HL-60 (cell line): ENCODE measurements at regions not wholly inside any gene's neighbourhood (a gene's known extent, or its start where the extent isn't known, plus 50 kb on each side); places are given as distances from the start of the nearest gene placed in this dataset.

Experiments used
- DNase-seq, 2 experiments: peaks; one replicate each; pipeline ENCODE4 v3.0.0-alpha.2; 2010 to 2020; ENCODE audit warnings: low read depth in 1 of 2, low spot score in 1 of 2
- H3K27ac ChIP-seq: fragments of 250-450 bp; sonication (Bioruptor Pico); replicated peaks from 2 replicates; pipeline ENCODE4 v1.5.1; 2020; ENCODE audit warnings: mild to moderate bottlenecking, moderate library complexity
- H3K27me3 ChIP-seq: fragments of 250-450 bp; sonication (Bioruptor Pico); 2 replicates; pipeline ENCODE4 v1.5.1; 2021; ENCODE audit warnings: mild to moderate bottlenecking, moderate library complexity; ENCODE audit not compliant: insufficient read depth, poor library complexity, severe bottlenecking
- H3K4me3 ChIP-seq: replicated peaks from 2 replicates; pipeline ENCODE4 v1.5.1; 2011; ENCODE audit warnings: mild to moderate bottlenecking, control low read depth, low read length; ENCODE audit not compliant: insufficient read depth
- GABPA ChIP-seq: IDR thresholded peaks from 2 replicates; pipeline ENCODE4 v1.6.1; 2012; ENCODE audit warnings: low read depth
- POLR2AphosphoS5 ChIP-seq: IDR thresholded peaks from 2 replicates; pipeline ENCODE4 v1.6.1; 2012; ENCODE audit warnings: low read depth
- SPI1 ChIP-seq: IDR thresholded peaks from 2 replicates; pipeline ENCODE4 v1.6.1; 2012; ENCODE audit warnings: low read depth, mild to moderate bottlenecking, borderline replicate concordance
- TF ChIP-seq, protein P1 (sequence below): IDR thresholded peaks from one replicate; pipeline ENCODE4 v1.5.1; 2011; ENCODE audit warnings: low read length, control low read depth, inconsistent platforms; ENCODE audit not compliant: insufficient read depth
- TF ChIP-seq, protein P2 (sequence below): IDR thresholded peaks from 2 replicates; pipeline ENCODE4 v1.6.1; 2012; ENCODE audit warnings: low read depth; ENCODE audit not compliant: insufficient replicate concordance

DNA sequence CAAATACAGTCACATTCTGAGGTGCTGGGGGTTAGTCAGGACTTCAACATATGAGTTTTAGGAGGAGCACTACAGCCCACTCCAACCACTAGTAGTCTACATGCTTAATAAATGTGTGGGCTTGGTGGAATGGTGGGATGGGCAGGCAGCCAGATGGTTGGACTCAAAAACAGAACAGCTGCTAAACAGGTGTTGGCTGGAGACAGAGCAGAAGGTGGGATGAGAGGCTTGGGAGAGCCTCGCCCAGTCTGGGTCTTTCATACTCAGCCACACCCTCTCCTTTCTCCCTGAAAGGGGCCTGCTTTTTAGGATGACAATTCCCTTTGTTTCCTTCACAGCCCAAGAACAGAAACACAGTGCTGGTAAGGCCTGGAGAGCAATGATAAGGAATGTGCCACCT lies 143.9 kb upstream of the KLHL29 start:
- DNase-seq, result no peak
- Histone ChIP-seq H3K27me3 (no peaks in the 10 kb centered on the region), H3K4me3 (no peak overlapping the region), H3K27ac (no peak overlapping the region)
- TF ChIP-seq, protein P1, sequence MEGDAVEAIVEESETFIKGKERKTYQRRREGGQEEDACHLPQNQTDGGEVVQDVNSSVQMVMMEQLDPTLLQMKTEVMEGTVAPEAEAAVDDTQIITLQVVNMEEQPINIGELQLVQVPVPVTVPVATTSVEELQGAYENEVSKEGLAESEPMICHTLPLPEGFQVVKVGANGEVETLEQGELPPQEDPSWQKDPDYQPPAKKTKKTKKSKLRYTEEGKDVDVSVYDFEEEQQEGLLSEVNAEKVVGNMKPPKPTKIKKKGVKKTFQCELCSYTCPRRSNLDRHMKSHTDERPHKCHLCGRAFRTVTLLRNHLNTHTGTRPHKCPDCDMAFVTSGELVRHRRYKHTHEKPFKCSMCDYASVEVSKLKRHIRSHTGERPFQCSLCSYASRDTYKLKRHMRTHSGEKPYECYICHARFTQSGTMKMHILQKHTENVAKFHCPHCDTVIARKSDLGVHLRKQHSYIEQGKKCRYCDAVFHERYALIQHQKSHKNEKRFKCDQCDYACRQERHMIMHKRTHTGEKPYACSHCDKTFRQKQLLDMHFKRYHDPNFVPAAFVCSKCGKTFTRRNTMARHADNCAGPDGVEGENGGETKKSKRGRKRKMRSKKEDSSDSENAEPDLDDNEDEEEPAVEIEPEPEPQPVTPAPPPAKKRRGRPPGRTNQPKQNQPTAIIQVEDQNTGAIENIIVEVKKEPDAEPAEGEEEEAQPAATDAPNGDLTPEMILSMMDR, result no peak
- TF ChIP-seq POLR2AphosphoS5 (no peak), SPI1 (no peak), GABPA (no peak)
- TF ChIP-seq, protein P2, sequence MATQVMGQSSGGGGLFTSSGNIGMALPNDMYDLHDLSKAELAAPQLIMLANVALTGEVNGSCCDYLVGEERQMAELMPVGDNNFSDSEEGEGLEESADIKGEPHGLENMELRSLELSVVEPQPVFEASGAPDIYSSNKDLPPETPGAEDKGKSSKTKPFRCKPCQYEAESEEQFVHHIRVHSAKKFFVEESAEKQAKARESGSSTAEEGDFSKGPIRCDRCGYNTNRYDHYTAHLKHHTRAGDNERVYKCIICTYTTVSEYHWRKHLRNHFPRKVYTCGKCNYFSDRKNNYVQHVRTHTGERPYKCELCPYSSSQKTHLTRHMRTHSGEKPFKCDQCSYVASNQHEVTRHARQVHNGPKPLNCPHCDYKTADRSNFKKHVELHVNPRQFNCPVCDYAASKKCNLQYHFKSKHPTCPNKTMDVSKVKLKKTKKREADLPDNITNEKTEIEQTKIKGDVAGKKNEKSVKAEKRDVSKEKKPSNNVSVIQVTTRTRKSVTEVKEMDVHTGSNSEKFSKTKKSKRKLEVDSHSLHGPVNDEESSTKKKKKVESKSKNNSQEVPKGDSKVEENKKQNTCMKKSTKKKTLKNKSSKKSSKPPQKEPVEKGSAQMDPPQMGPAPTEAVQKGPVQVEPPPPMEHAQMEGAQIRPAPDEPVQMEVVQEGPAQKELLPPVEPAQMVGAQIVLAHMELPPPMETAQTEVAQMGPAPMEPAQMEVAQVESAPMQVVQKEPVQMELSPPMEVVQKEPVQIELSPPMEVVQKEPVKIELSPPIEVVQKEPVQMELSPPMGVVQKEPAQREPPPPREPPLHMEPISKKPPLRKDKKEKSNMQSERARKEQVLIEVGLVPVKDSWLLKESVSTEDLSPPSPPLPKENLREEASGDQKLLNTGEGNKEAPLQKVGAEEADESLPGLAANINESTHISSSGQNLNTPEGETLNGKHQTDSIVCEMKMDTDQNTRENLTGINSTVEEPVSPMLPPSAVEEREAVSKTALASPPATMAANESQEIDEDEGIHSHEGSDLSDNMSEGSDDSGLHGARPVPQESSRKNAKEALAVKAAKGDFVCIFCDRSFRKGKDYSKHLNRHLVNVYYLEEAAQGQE, result no peak

DNA sequence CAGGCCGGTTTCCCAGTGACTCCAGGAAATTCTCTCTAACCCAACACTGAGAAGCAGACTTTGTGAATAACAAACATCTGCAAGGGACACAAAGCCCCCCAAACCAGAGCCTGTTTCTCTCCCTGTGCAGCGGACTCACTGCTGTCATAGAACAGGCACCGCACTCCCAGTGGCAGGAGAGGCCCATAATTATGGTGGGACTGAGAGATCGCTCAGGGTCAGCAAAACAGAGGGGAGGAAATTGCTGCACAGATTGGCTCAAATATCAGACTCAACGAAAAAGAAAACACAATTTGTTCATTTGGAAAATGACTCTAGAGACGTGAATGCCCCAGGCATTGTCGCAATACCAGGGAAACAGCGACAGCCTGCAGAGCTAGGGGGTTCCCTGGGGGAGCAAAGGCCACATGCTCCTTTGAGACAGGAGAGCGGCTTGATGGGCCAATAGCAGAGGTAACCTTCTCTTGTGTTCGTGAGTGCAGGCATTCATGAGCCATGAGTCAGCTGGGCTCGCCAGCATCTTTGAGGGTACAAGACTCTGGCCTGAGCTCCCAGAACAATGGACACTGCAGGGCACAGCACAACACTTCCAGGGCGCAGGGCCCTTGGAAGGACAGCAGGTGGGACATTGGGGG lies 143.3 kb upstream of the KLHL29 start:
- Histone ChIP-seq H3K27ac (no peak overlapping the region), H3K27me3 (no peaks in the 10 kb centered on the region), H3K4me3 (no peak overlapping the region)
- DNase-seq, result no peak
- TF ChIP-seq, protein P1, result no peak
- TF ChIP-seq SPI1 (no peak), GABPA (no peak), POLR2AphosphoS5 (no peak)
- TF ChIP-seq, protein P2, result no peak

DNA sequence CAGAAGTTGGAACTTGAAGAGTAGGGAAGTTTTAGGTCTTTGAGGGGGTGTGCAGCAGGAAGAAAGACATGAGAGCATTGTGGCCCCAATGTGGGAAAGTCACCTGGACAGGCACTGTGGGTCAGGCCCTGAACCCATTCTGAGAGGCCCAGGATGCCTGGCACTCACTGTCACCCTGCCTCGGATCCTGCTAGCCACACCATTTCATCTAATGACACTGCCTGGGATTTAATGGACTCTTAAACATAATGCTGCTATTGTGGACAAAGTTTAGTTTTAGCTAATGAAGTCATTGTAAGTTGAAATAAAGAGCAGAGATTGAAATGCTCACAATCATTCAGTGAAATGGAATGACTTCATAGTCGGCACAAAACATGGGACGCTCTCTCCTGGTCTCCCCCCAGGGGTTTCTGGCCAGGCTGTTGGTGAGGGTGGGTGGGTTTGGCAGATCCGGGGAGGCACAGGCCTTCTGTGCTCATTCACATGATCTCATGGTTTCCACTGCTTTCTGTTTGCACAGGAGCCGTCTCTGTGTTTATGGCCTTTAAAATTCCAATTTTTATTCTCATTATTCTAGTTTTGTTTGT lies 141.8 kb upstream of the KLHL29 start:
- Histone ChIP-seq H3K4me3 (no peak overlapping the region), H3K27me3 (no peaks in the 10 kb centered on the region), H3K27ac (no peak overlapping the region)
- TF ChIP-seq, protein P1, result no peak
- no peak for TF ChIP-seq POLR2AphosphoS5
- TF ChIP-seq, protein P2, result no peak
- TF ChIP-seq SPI1, result no peak
- TF ChIP-seq GABPA, result no peak
- no peak for DNase-seq
